GM23338 (cell line): ENCODE measurements at regions not wholly inside any gene's neighbourhood (a gene's known extent, or its start where the extent isn't known, plus 50 kb on each side); places are given as distances from the start of the nearest gene placed in this dataset.

Experiments used
- ATAC-seq: fragments of 200-7000 bp; cut with Tn5 transposase; 3 replicates; pipeline ENCODE4 v1.9.1; 2020
- DNase-seq: peaks from one replicate; pipeline ENCODE4 v3.0.0-alpha.2; 2015; ENCODE audit warnings: low spot score
- H2AFZ ChIP-seq: fragments of 200-600 bp; sonication (generic); 2 replicates; pipeline ENCODE4 v1.8.0; 2016; ENCODE audit warnings: antibody characterized with exemption, mild to moderate bottlenecking, moderate library complexity
- H3F3A ChIP-seq: fragments of 200-600 bp; sonication (generic); replicated peaks from 2 replicates; pipeline ENCODE4 v1.8.0; 2017; ENCODE audit warnings: antibody characterized with exemption, mixed run types, low read depth
- H3K27ac ChIP-seq: fragments of 200-600 bp; sonication (generic); 2 replicates; pipeline ENCODE4 v1.6.1; 2016; ENCODE audit warnings: low read depth
- H3K27me3 ChIP-seq: fragments of 200-600 bp; sonication (generic); 2 replicates; pipeline ENCODE4 v1.8.0; 2016; ENCODE audit warnings: mild to moderate bottlenecking, mixed run types, moderate library complexity; ENCODE audit not compliant: insufficient read depth
- H3K36me3 ChIP-seq: fragments of 200-600 bp; sonication (generic); 2 replicates; pipeline ENCODE4 v1.8.0; 2016; ENCODE audit warnings: mild to moderate bottlenecking; ENCODE audit not compliant: insufficient read depth
- H3K4me1 ChIP-seq: fragments of 200-600 bp; sonication (generic); 2 replicates; pipeline ENCODE4 v1.8.0; 2016; ENCODE audit warnings: mild to moderate bottlenecking, moderate library complexity; ENCODE audit not compliant: insufficient read depth
- H3K4me2 ChIP-seq: fragments of 200-600 bp; sonication (generic); 2 replicates; pipeline ENCODE4 v1.7.1; 2017; ENCODE audit warnings: mixed run types
- H3K4me3 ChIP-seq: fragments of 200-600 bp; sonication (generic); 2 replicates; pipeline ENCODE4 v1.6.1; 2016; ENCODE audit warnings: mixed run types
- H3K79me2 ChIP-seq: fragments of 200-600 bp; sonication (generic); replicated peaks from 2 replicates; pipeline ENCODE4 v1.8.0; 2017; ENCODE audit warnings: mild to moderate bottlenecking; ENCODE audit not compliant: insufficient read depth
- H3K9me2 ChIP-seq: fragments of 200-600 bp; sonication (generic); 2 replicates; pipeline ENCODE4 v1.8.0; 2017; ENCODE audit not compliant: insufficient read depth
- H4K20me1 ChIP-seq: fragments of 200-600 bp; sonication (generic); replicated peaks from 2 replicates; pipeline ENCODE4 v1.8.0; 2017; ENCODE audit warnings: mild to moderate bottlenecking; ENCODE audit not compliant: insufficient read depth
- H3K27ac Mint-ChIP-seq: 2 replicates; pipeline ENCODE4 v1.8.0; 2020; ENCODE audit warnings: inconsistent platforms, mild to moderate bottlenecking, moderate library complexity, mixed read lengths
- H3K27me3 Mint-ChIP-seq: 3 replicates; pipeline ENCODE4 v1.8.0; 2022; ENCODE audit warnings: low read depth, mild to moderate bottlenecking, moderate library complexity, mixed read lengths, inconsistent platforms; ENCODE audit not compliant: insufficient read depth, poor library complexity
- H3K36me3 Mint-ChIP-seq: 3 replicates; pipeline ENCODE4 v1.8.0; 2021; ENCODE audit warnings: low read depth, mild to moderate bottlenecking, inconsistent platforms, moderate library complexity, mixed read lengths
- H3K4me1 Mint-ChIP-seq: 3 replicates; pipeline ENCODE4 v1.8.0; 2020; ENCODE audit warnings: mild to moderate bottlenecking, inconsistent platforms, mixed read lengths
- H3K4me3 Mint-ChIP-seq: 3 replicates; pipeline ENCODE4 v1.8.0; 2021; ENCODE audit warnings: moderate library complexity, mild to moderate bottlenecking, inconsistent platforms, mixed read lengths
- H3K9me3 Mint-ChIP-seq: 3 replicates; pipeline ENCODE4 v1.8.0; 2020; ENCODE audit warnings: moderate library complexity, mild to moderate bottlenecking, inconsistent platforms, mixed read lengths
- CREB1 ChIP-seq: fragments of 250-450 bp; sonication (Bioruptor Pico); IDR thresholded peaks from 2 replicates; pipeline ENCODE4 v1.5.0; 2020; ENCODE audit warnings: low read depth, mild to moderate bottlenecking, moderate library complexity
- EZH2 ChIP-seq: fragments of 200-600 bp; sonication (generic); IDR thresholded peaks from one replicate; pipeline ENCODE4 v1.8.0; 2017; ENCODE audit warnings: antibody characterized with exemption, mild to moderate bottlenecking, low read depth; ENCODE audit not compliant: unreplicated experiment
- EZH2phosphoT487 ChIP-seq: fragments of 200-600 bp; sonication (generic); IDR thresholded peaks from one replicate; pipeline ENCODE4 v1.8.1; 2018; ENCODE audit warnings: antibody characterized with exemption; ENCODE audit not compliant: unreplicated experiment
- JUNB ChIP-seq: IDR thresholded peaks from one replicate; pipeline ENCODE4 v1.6.1; 2016; ENCODE audit warnings: antibody characterized with exemption; ENCODE audit not compliant: unreplicated experiment
- NANOG ChIP-seq: IDR thresholded peaks from 2 replicates; pipeline ENCODE4 v1.6.1; 2016; ENCODE audit warnings: antibody characterized with exemption, borderline replicate concordance
- POLR2AphosphoS5 ChIP-seq: IDR thresholded peaks from 2 replicates; pipeline ENCODE4 v1.6.1; 2016; ENCODE audit warnings: antibody characterized with exemption, low read depth
- STAT1 ChIP-seq: IDR thresholded peaks from one replicate; pipeline ENCODE4 v1.6.1; 2016; ENCODE audit warnings: antibody characterized with exemption; ENCODE audit not compliant: unreplicated experiment
- ZNF114 ChIP-seq: fragments of 250-450 bp; sonication (Bioruptor Pico); IDR thresholded peaks from 2 replicates; pipeline ENCODE4 v1.5.0; 2020; ENCODE audit warnings: mild to moderate bottlenecking, moderate library complexity
- ZNF331 ChIP-seq: fragments of 250-450 bp; sonication (Bioruptor Pico); IDR thresholded peaks from 2 replicates; pipeline ENCODE4 v1.5.0; 2020; ENCODE audit warnings: low read depth, mild to moderate bottlenecking, moderate library complexity
- TF ChIP-seq, protein P1 (sequence below), 2 experiments: fragments of 200-600 bp in 1 of 2; sonication (generic) in 1 of 2; conservative IDR thresholded peaks; 2 replicates each; pipeline versions ENCODE4 v1.5.1 to v1.6.1; 2016 to 2017; ENCODE audit warnings: antibody characterized with exemption in 2 of 2, low read depth in 2 of 2, mild to moderate bottlenecking in 2 of 2, moderate library complexity in 1 of 2
- TF ChIP-seq, protein P2 (sequence below): IDR thresholded peaks from 2 replicates; pipeline ENCODE4 v1.6.1; 2016; ENCODE audit warnings: antibody characterized with exemption
- TF ChIP-seq, protein P3 (sequence below): IDR thresholded peaks from one replicate; pipeline ENCODE4 v1.6.1; 2018; ENCODE audit warnings: antibody characterized with exemption; ENCODE audit not compliant: unreplicated experiment
- TF ChIP-seq, protein P4 (sequence below): fragments of 250-450 bp; sonication (Bioruptor Pico); IDR thresholded peaks from 2 replicates; pipeline ENCODE4 v1.5.0; 2020; ENCODE audit warnings: mild to moderate bottlenecking, moderate library complexity

DNA sequence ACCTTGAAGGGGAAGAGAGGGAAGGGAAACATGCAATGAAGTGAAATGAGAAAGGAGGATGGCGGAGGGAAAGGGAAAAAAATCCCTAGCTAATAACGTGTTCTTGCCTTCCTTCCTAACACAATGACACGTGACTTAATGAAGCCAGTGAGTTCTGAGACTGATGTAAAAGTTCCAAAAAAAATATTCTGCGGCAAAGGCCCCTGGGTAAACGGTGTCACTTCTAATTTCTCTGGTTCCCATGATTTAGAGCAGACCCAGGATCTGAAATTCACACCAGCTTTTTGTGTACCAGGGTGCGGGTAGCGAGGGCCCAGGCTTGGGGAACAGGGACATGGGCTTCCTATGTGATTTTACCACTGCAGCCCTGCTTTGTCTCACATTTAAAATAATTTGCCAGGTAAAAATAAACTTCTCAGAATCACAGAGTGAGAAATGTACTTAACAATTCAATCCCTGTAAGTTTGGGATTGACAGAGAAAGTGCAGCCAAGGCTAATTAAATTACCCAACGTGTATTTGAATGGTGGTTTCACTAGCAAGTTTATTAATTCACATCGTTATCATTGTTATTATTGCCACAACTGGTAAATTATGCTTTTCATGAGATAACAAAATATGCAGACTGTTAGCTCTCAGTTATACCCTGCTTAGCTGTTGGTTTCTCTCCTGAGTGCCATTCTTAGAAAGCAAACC, 182.4 kb downstream of the SEM1 start:
- H3K4me2 ChIP-seq = no peak overlapping the region

More for the DNA sequence above, 182.4 kb downstream of the SEM1 start:
- H3K27ac ChIP-seq = no peak overlapping the region
- no peak for ATAC-seq
- H3K4me3 ChIP-seq = no peak overlapping the region
- peak overlapping the region; percentile 80 for H2AFZ ChIP-seq
- H4K20me1 ChIP-seq = no peaks in the 10 kb centered on the region
- peaks cover 11% of the 10 kb centered on the region; the same call in 1 of the 2 replicates for H3K9me2 ChIP-seq
- H3K36me3 Mint-ChIP-seq = no peaks in the 10 kb centered on the region
- H3K27me3 Mint-ChIP-seq = peaks cover 1% of the 10 kb centered on the region
- H3K4me1 ChIP-seq = no peaks in the 10 kb centered on the region
- TF ChIP-seq, protein P1, sequence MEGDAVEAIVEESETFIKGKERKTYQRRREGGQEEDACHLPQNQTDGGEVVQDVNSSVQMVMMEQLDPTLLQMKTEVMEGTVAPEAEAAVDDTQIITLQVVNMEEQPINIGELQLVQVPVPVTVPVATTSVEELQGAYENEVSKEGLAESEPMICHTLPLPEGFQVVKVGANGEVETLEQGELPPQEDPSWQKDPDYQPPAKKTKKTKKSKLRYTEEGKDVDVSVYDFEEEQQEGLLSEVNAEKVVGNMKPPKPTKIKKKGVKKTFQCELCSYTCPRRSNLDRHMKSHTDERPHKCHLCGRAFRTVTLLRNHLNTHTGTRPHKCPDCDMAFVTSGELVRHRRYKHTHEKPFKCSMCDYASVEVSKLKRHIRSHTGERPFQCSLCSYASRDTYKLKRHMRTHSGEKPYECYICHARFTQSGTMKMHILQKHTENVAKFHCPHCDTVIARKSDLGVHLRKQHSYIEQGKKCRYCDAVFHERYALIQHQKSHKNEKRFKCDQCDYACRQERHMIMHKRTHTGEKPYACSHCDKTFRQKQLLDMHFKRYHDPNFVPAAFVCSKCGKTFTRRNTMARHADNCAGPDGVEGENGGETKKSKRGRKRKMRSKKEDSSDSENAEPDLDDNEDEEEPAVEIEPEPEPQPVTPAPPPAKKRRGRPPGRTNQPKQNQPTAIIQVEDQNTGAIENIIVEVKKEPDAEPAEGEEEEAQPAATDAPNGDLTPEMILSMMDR (conservative IDR thresholded peaks at IDR 0.05; ENCODE audit: low read depth in 2 of 2) = no peak
- TF ChIP-seq STAT1 (no peak), ZNF331 (CRISPR knock-in tag) (no peak), EZH2phosphoT487 (no peak), NANOG (no peak), ZNF114 (CRISPR knock-in tag) (no peak), JUNB (no peak), POLR2AphosphoS5 (no peak), EZH2 (no peak), CREB1 (CRISPR knock-in tag) (no peak)
- TF ChIP-seq, protein P2, sequence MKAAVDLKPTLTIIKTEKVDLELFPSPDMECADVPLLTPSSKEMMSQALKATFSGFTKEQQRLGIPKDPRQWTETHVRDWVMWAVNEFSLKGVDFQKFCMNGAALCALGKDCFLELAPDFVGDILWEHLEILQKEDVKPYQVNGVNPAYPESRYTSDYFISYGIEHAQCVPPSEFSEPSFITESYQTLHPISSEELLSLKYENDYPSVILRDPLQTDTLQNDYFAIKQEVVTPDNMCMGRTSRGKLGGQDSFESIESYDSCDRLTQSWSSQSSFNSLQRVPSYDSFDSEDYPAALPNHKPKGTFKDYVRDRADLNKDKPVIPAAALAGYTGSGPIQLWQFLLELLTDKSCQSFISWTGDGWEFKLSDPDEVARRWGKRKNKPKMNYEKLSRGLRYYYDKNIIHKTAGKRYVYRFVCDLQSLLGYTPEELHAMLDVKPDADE = no peak
- TF ChIP-seq, protein P3, sequence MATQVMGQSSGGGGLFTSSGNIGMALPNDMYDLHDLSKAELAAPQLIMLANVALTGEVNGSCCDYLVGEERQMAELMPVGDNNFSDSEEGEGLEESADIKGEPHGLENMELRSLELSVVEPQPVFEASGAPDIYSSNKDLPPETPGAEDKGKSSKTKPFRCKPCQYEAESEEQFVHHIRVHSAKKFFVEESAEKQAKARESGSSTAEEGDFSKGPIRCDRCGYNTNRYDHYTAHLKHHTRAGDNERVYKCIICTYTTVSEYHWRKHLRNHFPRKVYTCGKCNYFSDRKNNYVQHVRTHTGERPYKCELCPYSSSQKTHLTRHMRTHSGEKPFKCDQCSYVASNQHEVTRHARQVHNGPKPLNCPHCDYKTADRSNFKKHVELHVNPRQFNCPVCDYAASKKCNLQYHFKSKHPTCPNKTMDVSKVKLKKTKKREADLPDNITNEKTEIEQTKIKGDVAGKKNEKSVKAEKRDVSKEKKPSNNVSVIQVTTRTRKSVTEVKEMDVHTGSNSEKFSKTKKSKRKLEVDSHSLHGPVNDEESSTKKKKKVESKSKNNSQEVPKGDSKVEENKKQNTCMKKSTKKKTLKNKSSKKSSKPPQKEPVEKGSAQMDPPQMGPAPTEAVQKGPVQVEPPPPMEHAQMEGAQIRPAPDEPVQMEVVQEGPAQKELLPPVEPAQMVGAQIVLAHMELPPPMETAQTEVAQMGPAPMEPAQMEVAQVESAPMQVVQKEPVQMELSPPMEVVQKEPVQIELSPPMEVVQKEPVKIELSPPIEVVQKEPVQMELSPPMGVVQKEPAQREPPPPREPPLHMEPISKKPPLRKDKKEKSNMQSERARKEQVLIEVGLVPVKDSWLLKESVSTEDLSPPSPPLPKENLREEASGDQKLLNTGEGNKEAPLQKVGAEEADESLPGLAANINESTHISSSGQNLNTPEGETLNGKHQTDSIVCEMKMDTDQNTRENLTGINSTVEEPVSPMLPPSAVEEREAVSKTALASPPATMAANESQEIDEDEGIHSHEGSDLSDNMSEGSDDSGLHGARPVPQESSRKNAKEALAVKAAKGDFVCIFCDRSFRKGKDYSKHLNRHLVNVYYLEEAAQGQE = no peak
- TF ChIP-seq, protein P4, sequence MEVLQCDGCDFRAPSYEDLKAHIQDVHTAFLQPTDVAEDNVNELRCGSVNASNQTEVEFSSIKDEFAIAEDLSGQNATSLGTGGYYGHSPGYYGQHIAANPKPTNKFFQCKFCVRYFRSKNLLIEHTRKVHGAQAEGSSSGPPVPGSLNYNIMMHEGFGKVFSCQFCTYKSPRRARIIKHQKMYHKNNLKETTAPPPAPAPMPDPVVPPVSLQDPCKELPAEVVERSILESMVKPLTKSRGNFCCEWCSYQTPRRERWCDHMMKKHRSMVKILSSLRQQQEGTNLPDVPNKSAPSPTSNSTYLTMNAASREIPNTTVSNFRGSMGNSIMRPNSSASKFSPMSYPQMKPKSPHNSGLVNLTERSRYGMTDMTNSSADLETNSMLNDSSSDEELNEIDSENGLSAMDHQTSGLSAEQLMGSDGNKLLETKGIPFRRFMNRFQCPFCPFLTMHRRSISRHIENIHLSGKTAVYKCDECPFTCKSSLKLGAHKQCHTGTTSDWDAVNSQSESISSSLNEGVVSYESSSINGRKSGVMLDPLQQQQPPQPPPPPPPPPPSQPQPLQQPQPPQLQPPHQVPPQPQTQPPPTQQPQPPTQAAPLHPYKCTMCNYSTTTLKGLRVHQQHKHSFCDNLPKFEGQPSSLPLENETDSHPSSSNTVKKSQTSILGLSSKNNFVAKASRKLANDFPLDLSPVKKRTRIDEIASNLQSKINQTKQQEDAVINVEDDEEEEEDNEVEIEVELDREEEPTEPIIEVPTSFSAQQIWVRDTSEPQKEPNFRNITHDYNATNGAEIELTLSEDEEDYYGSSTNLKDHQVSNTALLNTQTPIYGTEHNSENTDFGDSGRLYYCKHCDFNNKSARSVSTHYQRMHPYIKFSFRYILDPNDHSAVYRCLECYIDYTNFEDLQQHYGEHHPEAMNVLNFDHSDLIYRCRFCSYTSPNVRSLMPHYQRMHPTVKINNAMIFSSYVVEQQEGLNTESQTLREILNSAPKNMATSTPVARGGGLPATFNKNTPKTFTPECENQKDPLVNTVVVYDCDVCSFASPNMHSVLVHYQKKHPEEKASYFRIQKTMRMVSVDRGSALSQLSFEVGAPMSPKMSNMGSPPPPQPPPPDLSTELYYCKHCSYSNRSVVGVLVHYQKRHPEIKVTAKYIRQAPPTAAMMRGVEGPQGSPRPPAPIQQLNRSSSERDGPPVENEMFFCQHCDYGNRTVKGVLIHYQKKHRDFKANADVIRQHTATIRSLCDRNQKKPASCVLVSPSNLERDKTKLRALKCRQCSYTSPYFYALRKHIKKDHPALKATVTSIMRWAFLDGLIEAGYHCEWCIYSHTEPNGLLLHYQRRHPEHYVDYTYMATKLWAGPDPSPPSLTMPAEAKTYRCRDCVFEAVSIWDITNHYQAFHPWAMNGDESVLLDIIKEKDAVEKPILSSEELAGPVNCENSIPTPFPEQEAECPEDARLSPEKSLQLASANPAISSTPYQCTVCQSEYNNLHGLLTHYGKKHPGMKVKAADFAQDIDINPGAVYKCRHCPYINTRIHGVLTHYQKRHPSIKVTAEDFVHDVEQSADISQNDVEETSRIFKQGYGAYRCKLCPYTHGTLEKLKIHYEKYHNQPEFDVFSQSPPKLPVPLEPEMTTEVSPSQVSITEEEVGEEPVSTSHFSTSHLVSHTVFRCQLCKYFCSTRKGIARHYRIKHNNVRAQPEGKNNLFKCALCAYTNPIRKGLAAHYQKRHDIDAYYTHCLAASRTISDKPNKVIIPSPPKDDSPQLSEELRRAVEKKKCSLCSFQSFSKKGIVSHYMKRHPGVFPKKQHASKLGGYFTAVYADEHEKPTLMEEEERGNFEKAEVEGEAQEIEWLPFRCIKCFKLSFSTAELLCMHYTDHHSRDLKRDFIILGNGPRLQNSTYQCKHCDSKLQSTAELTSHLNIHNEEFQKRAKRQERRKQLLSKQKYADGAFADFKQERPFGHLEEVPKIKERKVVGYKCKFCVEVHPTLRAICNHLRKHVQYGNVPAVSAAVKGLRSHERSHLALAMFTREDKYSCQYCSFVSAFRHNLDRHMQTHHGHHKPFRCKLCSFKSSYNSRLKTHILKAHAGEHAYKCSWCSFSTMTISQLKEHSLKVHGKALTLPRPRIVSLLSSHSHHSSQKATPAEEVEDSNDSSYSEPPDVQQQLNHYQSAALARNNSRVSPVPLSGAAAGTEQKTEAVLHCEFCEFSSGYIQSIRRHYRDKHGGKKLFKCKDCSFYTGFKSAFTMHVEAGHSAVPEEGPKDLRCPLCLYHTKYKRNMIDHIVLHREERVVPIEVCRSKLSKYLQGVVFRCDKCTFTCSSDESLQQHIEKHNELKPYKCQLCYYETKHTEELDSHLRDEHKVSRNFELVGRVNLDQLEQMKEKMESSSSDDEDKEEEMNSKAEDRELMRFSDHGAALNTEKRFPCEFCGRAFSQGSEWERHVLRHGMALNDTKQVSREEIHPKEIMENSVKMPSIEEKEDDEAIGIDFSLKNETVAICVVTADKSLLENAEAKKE (CRISPR knock-in tag) = no peak
- no peaks in the 10 kb centered on the region for H3K79me2 ChIP-seq
- peaks cover 3% of the 10 kb centered on the region; the same call in 1 of the 3 replicates for H3K4me1 Mint-ChIP-seq
- no peak overlapping the region for H3K27ac Mint-ChIP-seq
- no peaks in the 10 kb centered on the region for H3K9me3 Mint-ChIP-seq
- H3K4me3 Mint-ChIP-seq = no peak overlapping the region
- no peak for DNase-seq
- H3K27me3 ChIP-seq = no peaks in the 10 kb centered on the region
- H3K36me3 ChIP-seq = no peaks in the 10 kb centered on the region
- H3F3A ChIP-seq = no peaks in the 10 kb centered on the region
